Sigmoid colon (tissue), 6 donors: ENCODE measurements at regions not wholly inside any gene's neighbourhood (a gene's known extent, or its start where the extent isn't known, plus 50 kb on each side); places are given as distances from the start of the nearest gene placed in this dataset.

Experiments used
- DNase-seq: peaks from one replicate; pipeline ENCODE4 v3.0.0-alpha.2; 2019
- H3K27ac ChIP-seq, 4 donors: fragments of 200-600 bp; sonication (generic); one replicate each; pipeline ENCODE4 v1.5.1; 2016 to 2019; ENCODE audit warnings: mild to moderate bottlenecking in 1 of 4
- H3K27me3 ChIP-seq, 3 donors: fragments of 200-600 bp; sonication (generic); one replicate each; pipeline ENCODE4 v1.5.1; 2019; ENCODE audit warnings: mild to moderate bottlenecking in 1 of 3
- H3K36me3 ChIP-seq, 4 donors: fragments of 200-600 bp; sonication (generic); one replicate each; pipeline ENCODE4 v1.5.1; 2016 to 2019
- H3K4me1 ChIP-seq, 4 donors: fragments of 200-600 bp; sonication (generic); one replicate each; pipeline ENCODE4 v1.5.1; 2017 to 2019
- H3K4me3 ChIP-seq, 4 donors: fragments of 200-600 bp; sonication (generic); one replicate each; pipeline ENCODE4 v1.5.1; 2017 to 2019; ENCODE audit warnings: mild to moderate bottlenecking in 2 of 4, moderate library complexity in 1 of 4
- H3K9me3 ChIP-seq, 4 donors: fragments of 200-600 bp in 3 of 4; sonication (generic) in 3 of 4; one replicate each; pipeline versions ENCODE4 v1.5.1 to v1.6.1; 2013 to 2019
- CTCF ChIP-seq, 4 experiments: fragments of 450-650 bp in 3 of 4; fragments of 200-600 bp in 1 of 4; IDR thresholded peaks; one replicate each; pipeline ENCODE4 v1.5.1; 2016 to 2019; ENCODE audit warnings: antibody characterized with exemption in 4 of 4, mild to moderate bottlenecking in 3 of 4, moderate library complexity in 2 of 4
- EP300 ChIP-seq, 4 donors: sonication (generic); formaldehyde crosslinking; IDR thresholded peaks; one replicate each; pipeline ENCODE4 v1.6.1; 2017; ENCODE audit warnings: antibody characterized with exemption in 4 of 4
- POLR2A ChIP-seq, 2 donors: fragments of 450-650 bp; IDR thresholded peaks; one replicate each; pipeline ENCODE4 v1.6.1; 2016; ENCODE audit warnings: antibody characterized with exemption in 2 of 2, mild to moderate bottlenecking in 2 of 2, moderate library complexity in 2 of 2
- POLR2AphosphoS5 ChIP-seq, 4 donors: sonication (generic); formaldehyde crosslinking; IDR thresholded peaks; one replicate each; pipeline ENCODE4 v1.6.1; 2017; ENCODE audit warnings: antibody characterized with exemption in 4 of 4
- WGBS, 2 donors: extraction: QIAGEN DNeasy Blood & Tissue Kit; methylation state at CpG; one replicate each; pipeline ENCODE4 v1.1.7; 2013; 5-methylcytosine and 5-hydroxymethylcytosine counted together
- intact Hi-C: fragments of 100-400 bp; cut with DNase I; formaldehyde crosslinking; loops from one replicate; pipeline ENCODE4 v1.15.1; 2023
- donor health status: healthy with polysubstance abuse.
- donor health status: healthy.

DNA sequence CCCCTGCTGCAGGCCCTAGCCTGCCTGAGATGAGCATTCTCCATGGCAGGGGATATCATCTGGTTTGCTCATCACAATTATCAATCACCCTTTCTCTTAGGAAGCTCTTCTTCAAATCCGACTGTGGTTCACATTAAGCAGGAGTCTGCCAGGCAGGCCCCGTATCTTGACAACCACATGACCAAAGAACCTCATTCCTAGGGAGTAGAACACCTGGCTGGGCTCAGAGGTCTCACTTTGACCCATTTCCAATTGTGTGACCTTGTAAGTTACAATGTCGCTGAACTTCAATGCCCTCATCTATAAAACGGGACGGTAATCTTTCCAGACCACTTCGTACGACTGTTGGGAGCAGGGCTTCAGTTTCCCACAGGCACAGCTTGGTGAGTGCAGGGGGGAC lies 156.4 kb upstream of the PCBD1 start:
- TF ChIP-seq CTCF (IDR thresholded peaks at IDR 0.05) (no peak), EP300 (IDR thresholded peaks at IDR 0.05) (no peak), POLR2AphosphoS5 (IDR thresholded peaks at IDR 0.05) (no peak), POLR2A (IDR thresholded peaks at IDR 0.05) (no peak)
- H3K4me1 ChIP-seq, result no peaks in the 10 kb centered on the region
- WGBS, 2 donors, result 61 to 85% methylated on average over 7 of the region's 7 CpGs

GRCh38 chr10:71045204-71045809 lies 156.9 kb upstream of the PCBD1 start:
- no peak for TF ChIP-seq POLR2AphosphoS5 (IDR thresholded peaks at IDR 0.05)
- no peak for TF ChIP-seq POLR2A (IDR thresholded peaks at IDR 0.05)
- no peak for TF ChIP-seq EP300 (IDR thresholded peaks at IDR 0.05)
- TF ChIP-seq CTCF (IDR thresholded peaks at IDR 0.05), result no peak
- Histone ChIP-seq H3K27ac (no peak overlapping the region), H3K4me1 (no peaks in the 10 kb centered on the region), H3K27me3 (no peaks in the 10 kb centered on the region), H3K4me3 (no peak overlapping the region), H3K36me3 (no peaks in the 10 kb centered on the region), H3K9me3 (no peaks in the 10 kb centered on the region)
- 52 to 68% methylated on average over 10 of the region's 10 CpGs for WGBS, 2 donors
- intact Hi-C loops, result no loop called here
- peak; percentile 62 for DNase-seq

More for the DNA sequence above, 156.4 kb upstream of the PCBD1 start:
- Histone ChIP-seq H3K27me3 (no peaks in the 10 kb centered on the region), H3K36me3 (no peaks in the 10 kb centered on the region), H3K27ac (no peak overlapping the region), H3K4me3 (no peak overlapping the region), H3K9me3 (no peaks in the 10 kb centered on the region)
- peak; percentile 37 for DNase-seq
- intact Hi-C loops, result no loop called here

DNA sequence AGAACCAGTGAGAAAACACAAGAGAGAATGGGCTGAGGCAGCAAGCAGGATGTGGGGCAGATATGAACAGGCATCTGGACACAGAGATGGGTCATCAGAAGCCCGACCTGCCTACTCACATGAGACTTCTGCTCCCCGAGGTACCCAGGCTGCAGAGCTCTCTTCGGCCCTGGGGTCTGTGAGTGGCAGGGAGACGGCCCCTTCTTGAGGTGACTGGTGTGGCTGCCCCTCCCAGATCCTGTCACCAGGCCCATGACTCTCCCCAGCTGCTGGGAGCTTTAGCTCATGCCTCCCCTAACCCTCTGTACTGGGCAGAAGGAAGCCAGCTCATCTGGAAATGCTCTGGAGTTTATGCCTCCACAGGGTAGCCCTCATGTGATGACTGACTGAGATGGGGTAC lies 157.6 kb upstream of the PCBD1 start:
- intact Hi-C loops, result no loop called here
- TF ChIP-seq POLR2AphosphoS5 (IDR thresholded peaks at IDR 0.05), result no peak
- no peak for TF ChIP-seq CTCF (IDR thresholded peaks at IDR 0.05)
- no peak for TF ChIP-seq EP300 (IDR thresholded peaks at IDR 0.05)
- no peak for TF ChIP-seq POLR2A (IDR thresholded peaks at IDR 0.05)
- Histone ChIP-seq H3K4me3 (no peak overlapping the region), H3K36me3 (no peaks in the 10 kb centered on the region), H3K27me3 (no peaks in the 10 kb centered on the region), H3K27ac (no peak overlapping the region), H3K9me3 (no peaks in the 10 kb centered on the region), H3K4me1 (no peaks in the 10 kb centered on the region)
- DNase-seq, result peak; percentile 55
- 71 to 76% methylated on average over 4 of the region's 4 CpGs for WGBS, 2 donors

DNA sequence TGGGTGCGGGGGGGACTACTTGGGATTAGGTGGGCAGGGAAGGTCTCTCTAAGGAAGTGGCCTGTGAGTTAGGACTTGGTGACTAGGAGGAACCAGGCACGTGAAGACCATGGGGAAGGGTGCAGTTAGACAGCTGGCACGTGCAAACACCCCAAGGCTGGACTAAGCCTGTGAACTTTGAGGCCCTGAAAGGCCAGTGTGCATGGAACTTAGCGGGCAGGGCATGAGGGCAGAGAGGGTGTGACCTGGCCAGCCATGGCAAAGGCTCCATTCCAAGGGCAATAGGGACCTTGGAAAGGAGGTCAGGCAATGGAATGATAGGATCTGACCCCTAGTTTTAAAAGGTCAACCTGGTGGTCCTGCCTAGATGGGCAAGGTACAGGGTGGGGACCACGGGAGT lies 158.4 kb upstream of the PCBD1 start:
- peak; percentile 20 for DNase-seq
- H3K9me3 ChIP-seq, result no peaks in the 10 kb centered on the region
- no peak for TF ChIP-seq CTCF (IDR thresholded peaks at IDR 0.05)
- no peak for TF ChIP-seq POLR2AphosphoS5 (IDR thresholded peaks at IDR 0.05)
- TF ChIP-seq POLR2A (IDR thresholded peaks at IDR 0.05), result no peak
- no peak for TF ChIP-seq EP300 (IDR thresholded peaks at IDR 0.05)
- H3K27me3 ChIP-seq, result no peaks in the 10 kb centered on the region
- H3K27ac ChIP-seq, result no peak overlapping the region
- intact Hi-C loops, result no loop called here
- H3K4me1 ChIP-seq, result no peaks in the 10 kb centered on the region
- WGBS, 2 donors, result 79 to 90% methylated on average over 5 of the region's 5 CpGs
- H3K36me3 ChIP-seq, result no peaks in the 10 kb centered on the region
- no peak overlapping the region for H3K4me3 ChIP-seq
